GM23338 (cell line): ENCODE measurements at regions not wholly inside any gene's neighbourhood (a gene's known extent, or its start where the extent isn't known, plus 50 kb on each side); places are given as distances from the start of the nearest gene placed in this dataset.

Experiments used
- ATAC-seq: fragments of 200-7000 bp; cut with Tn5 transposase; 3 replicates; pipeline ENCODE4 v1.9.1; 2020
- DNase-seq: peaks from one replicate; pipeline ENCODE4 v3.0.0-alpha.2; 2015; ENCODE audit warnings: low spot score
- H2AFZ ChIP-seq: fragments of 200-600 bp; sonication (generic); 2 replicates; pipeline ENCODE4 v1.8.0; 2016; ENCODE audit warnings: antibody characterized with exemption, mild to moderate bottlenecking, moderate library complexity
- H3F3A ChIP-seq: fragments of 200-600 bp; sonication (generic); replicated peaks from 2 replicates; pipeline ENCODE4 v1.8.0; 2017; ENCODE audit warnings: antibody characterized with exemption, mixed run types, low read depth
- H3K27ac ChIP-seq: fragments of 200-600 bp; sonication (generic); 2 replicates; pipeline ENCODE4 v1.6.1; 2016; ENCODE audit warnings: low read depth
- H3K27me3 ChIP-seq: fragments of 200-600 bp; sonication (generic); 2 replicates; pipeline ENCODE4 v1.8.0; 2016; ENCODE audit warnings: mild to moderate bottlenecking, mixed run types, moderate library complexity; ENCODE audit not compliant: insufficient read depth
- H3K36me3 ChIP-seq: fragments of 200-600 bp; sonication (generic); 2 replicates; pipeline ENCODE4 v1.8.0; 2016; ENCODE audit warnings: mild to moderate bottlenecking; ENCODE audit not compliant: insufficient read depth
- H3K4me1 ChIP-seq: fragments of 200-600 bp; sonication (generic); 2 replicates; pipeline ENCODE4 v1.8.0; 2016; ENCODE audit warnings: mild to moderate bottlenecking, moderate library complexity; ENCODE audit not compliant: insufficient read depth
- H3K4me2 ChIP-seq: fragments of 200-600 bp; sonication (generic); 2 replicates; pipeline ENCODE4 v1.7.1; 2017; ENCODE audit warnings: mixed run types
- H3K4me3 ChIP-seq: fragments of 200-600 bp; sonication (generic); 2 replicates; pipeline ENCODE4 v1.6.1; 2016; ENCODE audit warnings: mixed run types
- H3K79me2 ChIP-seq: fragments of 200-600 bp; sonication (generic); replicated peaks from 2 replicates; pipeline ENCODE4 v1.8.0; 2017; ENCODE audit warnings: mild to moderate bottlenecking; ENCODE audit not compliant: insufficient read depth
- H3K9me2 ChIP-seq: fragments of 200-600 bp; sonication (generic); 2 replicates; pipeline ENCODE4 v1.8.0; 2017; ENCODE audit not compliant: insufficient read depth
- H4K20me1 ChIP-seq: fragments of 200-600 bp; sonication (generic); replicated peaks from 2 replicates; pipeline ENCODE4 v1.8.0; 2017; ENCODE audit warnings: mild to moderate bottlenecking; ENCODE audit not compliant: insufficient read depth
- H3K27ac Mint-ChIP-seq: 2 replicates; pipeline ENCODE4 v1.8.0; 2020; ENCODE audit warnings: inconsistent platforms, mild to moderate bottlenecking, moderate library complexity, mixed read lengths
- H3K27me3 Mint-ChIP-seq: 3 replicates; pipeline ENCODE4 v1.8.0; 2022; ENCODE audit warnings: low read depth, mild to moderate bottlenecking, moderate library complexity, mixed read lengths, inconsistent platforms; ENCODE audit not compliant: insufficient read depth, poor library complexity
- H3K36me3 Mint-ChIP-seq: 3 replicates; pipeline ENCODE4 v1.8.0; 2021; ENCODE audit warnings: low read depth, mild to moderate bottlenecking, inconsistent platforms, moderate library complexity, mixed read lengths
- H3K4me1 Mint-ChIP-seq: 3 replicates; pipeline ENCODE4 v1.8.0; 2020; ENCODE audit warnings: mild to moderate bottlenecking, inconsistent platforms, mixed read lengths
- H3K4me3 Mint-ChIP-seq: 3 replicates; pipeline ENCODE4 v1.8.0; 2021; ENCODE audit warnings: moderate library complexity, mild to moderate bottlenecking, inconsistent platforms, mixed read lengths
- H3K9me3 Mint-ChIP-seq: 3 replicates; pipeline ENCODE4 v1.8.0; 2020; ENCODE audit warnings: moderate library complexity, mild to moderate bottlenecking, inconsistent platforms, mixed read lengths
- CREB1 ChIP-seq: fragments of 250-450 bp; sonication (Bioruptor Pico); IDR thresholded peaks from 2 replicates; pipeline ENCODE4 v1.5.0; 2020; ENCODE audit warnings: low read depth, mild to moderate bottlenecking, moderate library complexity
- CTCF ChIP-seq, 2 experiments: fragments of 200-600 bp in 1 of 2; sonication (generic) in 1 of 2; conservative IDR thresholded peaks; 2 replicates each; pipeline versions ENCODE4 v1.5.1 to v1.6.1; 2016 to 2017; ENCODE audit warnings: antibody characterized with exemption in 2 of 2, low read depth in 2 of 2, mild to moderate bottlenecking in 2 of 2, moderate library complexity in 1 of 2
- ETS1 ChIP-seq: IDR thresholded peaks from 2 replicates; pipeline ENCODE4 v1.6.1; 2016; ENCODE audit warnings: antibody characterized with exemption
- EZH2phosphoT487 ChIP-seq: fragments of 200-600 bp; sonication (generic); IDR thresholded peaks from one replicate; pipeline ENCODE4 v1.8.1; 2018; ENCODE audit warnings: antibody characterized with exemption; ENCODE audit not compliant: unreplicated experiment
- JUNB ChIP-seq: IDR thresholded peaks from one replicate; pipeline ENCODE4 v1.6.1; 2016; ENCODE audit warnings: antibody characterized with exemption; ENCODE audit not compliant: unreplicated experiment
- NANOG ChIP-seq: IDR thresholded peaks from 2 replicates; pipeline ENCODE4 v1.6.1; 2016; ENCODE audit warnings: antibody characterized with exemption, borderline replicate concordance
- POLR2AphosphoS5 ChIP-seq: IDR thresholded peaks from 2 replicates; pipeline ENCODE4 v1.6.1; 2016; ENCODE audit warnings: antibody characterized with exemption, low read depth
- REST ChIP-seq: IDR thresholded peaks from one replicate; pipeline ENCODE4 v1.6.1; 2018; ENCODE audit warnings: antibody characterized with exemption; ENCODE audit not compliant: unreplicated experiment
- STAT1 ChIP-seq: IDR thresholded peaks from one replicate; pipeline ENCODE4 v1.6.1; 2016; ENCODE audit warnings: antibody characterized with exemption; ENCODE audit not compliant: unreplicated experiment
- ZNF331 ChIP-seq: fragments of 250-450 bp; sonication (Bioruptor Pico); IDR thresholded peaks from 2 replicates; pipeline ENCODE4 v1.5.0; 2020; ENCODE audit warnings: low read depth, mild to moderate bottlenecking, moderate library complexity
- ZNF462 ChIP-seq: fragments of 250-450 bp; sonication (Bioruptor Pico); IDR thresholded peaks from 2 replicates; pipeline ENCODE4 v1.5.0; 2020; ENCODE audit warnings: mild to moderate bottlenecking, moderate library complexity

- H3K79me2 ChIP-seq = no peaks in the 10 kb centered on the region
- H3K36me3 ChIP-seq = no peaks in the 10 kb centered on the region; the same call in 1 of the 2 replicates
- no peak overlapping the region for H3K27ac ChIP-seq
- Mint-ChIP-seq H3K27ac (no peak overlapping the region), H3K9me3 (peaks cover 5% of the 10 kb centered on the region; the same call in 1 of the 3 replicates), H3K27me3 (no peaks in the 10 kb centered on the region), H3K36me3 (no peaks in the 10 kb centered on the region), H3K4me1 (no peaks in the 10 kb centered on the region), H3K4me3 (no peak overlapping the region)
- H3K9me2 ChIP-seq = peaks cover 4% of the 10 kb centered on the region; the same call in 1 of the 2 replicates
- no peak overlapping the region for H3K4me2 ChIP-seq
- no peak overlapping the region for H2AFZ ChIP-seq
- TF ChIP-seq CREB1 (CRISPR knock-in tag) = no peak
- TF ChIP-seq CTCF (conservative IDR thresholded peaks at IDR 0.05; ENCODE audit: low read depth in 2 of 2) = no peak
- no peak for TF ChIP-seq REST
- TF ChIP-seq STAT1 = no peak
- TF ChIP-seq ZNF331 = no peak
- no peak for TF ChIP-seq ETS1
- no peak for TF ChIP-seq JUNB
- TF ChIP-seq EZH2phosphoT487 = no peak
- no peak for TF ChIP-seq POLR2AphosphoS5
- no peak for TF ChIP-seq ZNF462 (CRISPR knock-in tag)
- TF ChIP-seq NANOG = no peak
- no peaks in the 10 kb centered on the region for H4K20me1 ChIP-seq
- ATAC-seq (no peak), DNase-seq (no peak)
- H3F3A ChIP-seq = no peaks in the 10 kb centered on the region
- H3K4me3 ChIP-seq = no peak overlapping the region
- H3K4me1 ChIP-seq = no peaks in the 10 kb centered on the region
- H3K27me3 ChIP-seq = no peaks in the 10 kb centered on the region
Measured at GRCh38 chr10:126806991-126807702, 98.1 kb upstream of the DOCK1 start.
